GM12891 (cell line): ENCODE measurements at regions not wholly inside any gene's neighbourhood (a gene's known extent, or its start where the extent isn't known, plus 50 kb on each side); places are given as distances from the start of the nearest gene placed in this dataset.

Experiments
- POLR2A ChIP-seq: IDR thresholded peaks from 2 replicates; pipeline ENCODE4 v1.6.1; 2011; ENCODE audit warnings: low read depth, low read length, control low read depth
- POLR2AphosphoS5 ChIP-seq: IDR thresholded peaks from 2 replicates; pipeline ENCODE4 v1.6.1; 2011; ENCODE audit warnings: low read depth, low read length, control low read depth
- TAF1 ChIP-seq: IDR thresholded peaks from 2 replicates; pipeline ENCODE4 v1.6.1; 2011; ENCODE audit warnings: low read depth, low read length, control low read depth

GRCh38 chr10:64115908-64116643 is 594.9 kb downstream of the REEP3 start:
- no peak for TF ChIP-seq POLR2AphosphoS5
- TF ChIP-seq TAF1 = no peak
- no peak for TF ChIP-seq POLR2A
